SK-N-SH (cell line): ENCODE measurements at regions not wholly inside any gene's neighbourhood (a gene's known extent, or its start where the extent isn't known, plus 50 kb on each side); places are given as distances from the start of the nearest gene placed in this dataset.

ENCODE experiments used
- CTCF ChIA-PET: fragments of 300-600, 350-600 bp; formaldehyde crosslinking; extraction: SDS; loops from one replicate; lab custom pipeline; 2021; lab: Yijun Ruan, JAX
- POLR2A ChIA-PET: fragments of 350-600 bp; sonication (Branson Sonifier 250); formaldehyde crosslinking; extraction: SDS; loops from one replicate; lab custom pipeline; 2020; ENCODE audit warnings: antibody characterized with exemption, inconsistent platforms; lab: Yijun Ruan, JAX
- DNase-seq: peaks from one replicate; pipeline ENCODE4 v3.0.0; 2012
- H2AFZ ChIP-seq: fragments of 200-600 bp; sonication (generic); 2 replicates; pipeline ENCODE4 v1.8.1; 2016; ENCODE audit warnings: antibody characterized with exemption, mild to moderate bottlenecking, low read depth
- H3F3A ChIP-seq: fragments of 200-600 bp; sonication (generic); replicated peaks from 2 replicates; pipeline ENCODE3; 2016; ENCODE audit warnings: antibody characterized with exemption, mild to moderate bottlenecking; ENCODE audit not compliant: insufficient read depth
- H3K27ac ChIP-seq, 2 experiments: fragments of 200-500 bp in 1 of 2; fragments of 200-600 bp in 1 of 2; sonication (Bioruptor generic) in 1 of 2; sonication (generic), shearing (Covaris generic) in 1 of 2; 2 replicates each; pipeline versions ENCODE4 v1.5.1 to v1.6.1; 2014 to 2016; ENCODE audit warnings: low read depth in 2 of 2, inconsistent platforms in 1 of 2, low read length in 1 of 2, mild to moderate bottlenecking in 1 of 2, mixed read lengths in 1 of 2
- H3K27me3 ChIP-seq: fragments of 200-600 bp; sonication (generic), shearing (Covaris generic); 2 replicates; pipeline ENCODE4 v1.6.1; 2016; ENCODE audit warnings: mixed run types; ENCODE audit not compliant: insufficient read depth
- H3K36me3 ChIP-seq, 2 experiments: fragments of 200-500 bp in 1 of 2; fragments of 200-600 bp in 1 of 2; sonication (Bioruptor generic) in 1 of 2; sonication (generic) in 1 of 2; replicated peaks in 1 of 2; 2 replicates each; pipeline versions ENCODE3 to v1.5.1; 2014 to 2016; ENCODE audit warnings: low read length in 1 of 2, mild to moderate bottlenecking in 1 of 2; ENCODE audit not compliant: insufficient read depth in 2 of 2, control insufficient read depth in 1 of 2
- H3K4me1 ChIP-seq, 2 experiments: fragments of 200-500 bp in 1 of 2; fragments of 200-600 bp in 1 of 2; sonication (Bioruptor generic) in 1 of 2; sonication (generic), shearing (Covaris generic) in 1 of 2; 2 replicates each; pipeline versions ENCODE4 v1.5.1 to v1.6.1; 2014 to 2016; ENCODE audit warnings: low read depth in 1 of 2, low read length in 1 of 2, mixed run types in 1 of 2; ENCODE audit not compliant: insufficient read depth in 2 of 2, control insufficient read depth in 1 of 2
- H3K4me2 ChIP-seq: fragments of 200-600 bp; sonication (generic), shearing (Covaris generic); 2 replicates; pipeline ENCODE4 v1.6.1; 2017; ENCODE audit warnings: mixed run types
- H3K4me3 ChIP-seq, 2 experiments: fragments of 200-500 bp in 1 of 2; fragments of 200-600 bp in 1 of 2; sonication (Bioruptor generic) in 1 of 2; sonication (generic), shearing (Covaris generic) in 1 of 2; 2 replicates each; pipeline versions ENCODE4 v1.5.1 to v1.8.1; 2014 to 2016; ENCODE audit warnings: low read depth in 2 of 2, inconsistent platforms in 1 of 2, low read length in 1 of 2, mild to moderate bottlenecking in 1 of 2, mixed read lengths in 1 of 2, moderate library complexity in 1 of 2
- H3K79me2 ChIP-seq: fragments of 200-600 bp; sonication (generic); 2 replicates; pipeline ENCODE4 v1.8.1; 2017; ENCODE audit warnings: mild to moderate bottlenecking; ENCODE audit not compliant: insufficient read depth
- H3K9ac ChIP-seq: fragments of 200-600 bp; sonication (generic); 2 replicates; pipeline ENCODE4 v1.6.1; 2017; ENCODE audit warnings: mixed run types
- H3K9me2 ChIP-seq: fragments of 200-600 bp; sonication (generic); 2 replicates; pipeline ENCODE4 v1.6.1; 2017; ENCODE audit warnings: mixed run types
- H3K9me3 ChIP-seq: fragments of 200-600 bp; sonication (generic); 2 replicates; pipeline ENCODE4 v1.6.1; 2017; ENCODE audit warnings: mixed run types, mild to moderate bottlenecking, moderate library complexity
- H4K20me1 ChIP-seq: fragments of 200-600 bp; sonication (generic); 2 replicates; pipeline ENCODE4 v1.6.1; 2017; ENCODE audit warnings: mild to moderate bottlenecking, mixed run types; ENCODE audit not compliant: insufficient read depth
- CTCF ChIP-seq: fragments of 200-600 bp; sonication (generic); IDR thresholded peaks from 2 replicates; pipeline ENCODE4 v1.6.1; 2017; ENCODE audit warnings: antibody characterized with exemption, mild to moderate bottlenecking, moderate library complexity
- FOXJ3 ChIP-seq: sonication (generic); formaldehyde crosslinking; IDR thresholded peaks from 2 replicates; pipeline ENCODE4 v1.5.1; 2020; ENCODE audit warnings: mild to moderate bottlenecking, missing genetic modification reagents
- FOXM1 ChIP-seq: IDR thresholded peaks from 2 replicates; pipeline ENCODE4 v1.4.0; 2012; ENCODE audit warnings: low read depth, mild to moderate bottlenecking
- GATA2 ChIP-seq: sonication (generic); formaldehyde crosslinking; IDR thresholded peaks from 2 replicates; pipeline ENCODE4 v1.5.0; 2020; ENCODE audit warnings: mild to moderate bottlenecking, missing genetic modification reagents
- MEF2A ChIP-seq: IDR thresholded peaks from 2 replicates; pipeline ENCODE4 v1.4.0; 2012; ENCODE audit warnings: low read depth, borderline replicate concordance
- NRF1 ChIP-seq: IDR thresholded peaks from 2 replicates; pipeline ENCODE4 v1.6.1; 2012; ENCODE audit warnings: low read depth, mild to moderate bottlenecking, low read length
- PBX3 ChIP-seq: IDR thresholded peaks from 2 replicates; pipeline ENCODE4; 2012
- POLR2AphosphoS5 ChIP-seq: IDR thresholded peaks from 2 replicates; pipeline ENCODE4 v1.6.1; 2012; ENCODE audit warnings: low read depth, low read length
- RAD21 ChIP-seq: IDR thresholded peaks from 2 replicates; pipeline ENCODE4 v1.6.1; 2012; ENCODE audit warnings: mild to moderate bottlenecking, low read length
- RCOR1 ChIP-seq: fragments of 150-350 bp; IDR thresholded peaks from 2 replicates; pipeline ENCODE4 v1.6.1; 2017; ENCODE audit warnings: antibody characterized with exemption, low read length
- REST ChIP-seq: IDR thresholded peaks from 2 replicates; pipeline ENCODE4 v1.6.1; 2012; ENCODE audit warnings: mild to moderate bottlenecking, low read depth, low read length, moderate library complexity
- RFX5 ChIP-seq: IDR thresholded peaks from 2 replicates; pipeline ENCODE4 v1.6.1; 2012; ENCODE audit warnings: mild to moderate bottlenecking, improper control_type of control experiment, low read length
- SIN3A ChIP-seq: IDR thresholded peaks from 2 replicates; pipeline ENCODE4 v1.6.1; 2012; ENCODE audit warnings: low read depth, mild to moderate bottlenecking, low read length, moderate library complexity, borderline replicate concordance
- YY1 ChIP-seq: IDR thresholded peaks from 2 replicates; pipeline ENCODE4 v1.4.0; 2012; ENCODE audit warnings: low read depth, mild to moderate bottlenecking
- WGBS: methylation state at CpG from one replicate; pipeline ENCODE4 v1.1.6; 2017; ENCODE audit warnings: low lambda C conversion rate; 5-methylcytosine and 5-hydroxymethylcytosine counted together
- TF ChIP-seq, protein P1 (sequence below): IDR thresholded peaks from 2 replicates; pipeline ENCODE4 v1.4.0; 2012; ENCODE audit warnings: low read depth, borderline replicate concordance
- TF ChIP-seq, protein P2 (sequence below): IDR thresholded peaks from 2 replicates; pipeline ENCODE4 v1.4.0; 2012; ENCODE audit warnings: low read depth, borderline replicate concordance
- TF ChIP-seq, protein P3 (sequence below): fragments of 150-350 bp; IDR thresholded peaks from 2 replicates; pipeline ENCODE4 v1.6.1; 2016; ENCODE audit warnings: mild to moderate bottlenecking, low read depth, low read length
- TF ChIP-seq, protein P4 (sequence below): fragments of 150-350 bp; IDR thresholded peaks from 2 replicates; pipeline ENCODE4 v1.6.1; 2017; ENCODE audit warnings: antibody characterized with exemption, low read length, low read depth, borderline replicate concordance

GRCh38 chr3:110821586-110821985 is 250.0 kb upstream of the NECTIN3 start:
- CTCF ChIA-PET = no interaction called here
- H3K36me3 ChIP-seq = no peaks in the 10 kb centered on the region

More at GRCh38 chr3:110821586-110821985, 250.0 kb upstream of the NECTIN3 start:
- no peak for TF ChIP-seq MEF2A
- TF ChIP-seq, protein P1, sequence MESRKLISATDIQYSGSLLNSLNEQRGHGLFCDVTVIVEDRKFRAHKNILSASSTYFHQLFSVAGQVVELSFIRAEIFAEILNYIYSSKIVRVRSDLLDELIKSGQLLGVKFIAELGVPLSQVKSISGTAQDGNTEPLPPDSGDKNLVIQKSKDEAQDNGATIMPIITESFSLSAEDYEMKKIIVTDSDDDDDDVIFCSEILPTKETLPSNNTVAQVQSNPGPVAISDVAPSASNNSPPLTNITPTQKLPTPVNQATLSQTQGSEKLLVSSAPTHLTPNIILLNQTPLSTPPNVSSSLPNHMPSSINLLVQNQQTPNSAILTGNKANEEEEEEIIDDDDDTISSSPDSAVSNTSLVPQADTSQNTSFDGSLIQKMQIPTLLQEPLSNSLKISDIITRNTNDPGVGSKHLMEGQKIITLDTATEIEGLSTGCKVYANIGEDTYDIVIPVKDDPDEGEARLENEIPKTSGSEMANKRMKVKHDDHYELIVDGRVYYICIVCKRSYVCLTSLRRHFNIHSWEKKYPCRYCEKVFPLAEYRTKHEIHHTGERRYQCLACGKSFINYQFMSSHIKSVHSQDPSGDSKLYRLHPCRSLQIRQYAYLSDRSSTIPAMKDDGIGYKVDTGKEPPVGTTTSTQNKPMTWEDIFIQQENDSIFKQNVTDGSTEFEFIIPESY = no peak
- TF ChIP-seq RFX5 = no peak
- TF ChIP-seq, protein P2, sequence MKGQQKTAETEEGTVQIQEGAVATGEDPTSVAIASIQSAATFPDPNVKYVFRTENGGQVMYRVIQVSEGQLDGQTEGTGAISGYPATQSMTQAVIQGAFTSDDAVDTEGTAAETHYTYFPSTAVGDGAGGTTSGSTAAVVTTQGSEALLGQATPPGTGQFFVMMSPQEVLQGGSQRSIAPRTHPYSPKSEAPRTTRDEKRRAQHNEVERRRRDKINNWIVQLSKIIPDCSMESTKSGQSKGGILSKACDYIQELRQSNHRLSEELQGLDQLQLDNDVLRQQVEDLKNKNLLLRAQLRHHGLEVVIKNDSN = no peak
- TF ChIP-seq YY1 = no peak
- TF ChIP-seq, protein P3, sequence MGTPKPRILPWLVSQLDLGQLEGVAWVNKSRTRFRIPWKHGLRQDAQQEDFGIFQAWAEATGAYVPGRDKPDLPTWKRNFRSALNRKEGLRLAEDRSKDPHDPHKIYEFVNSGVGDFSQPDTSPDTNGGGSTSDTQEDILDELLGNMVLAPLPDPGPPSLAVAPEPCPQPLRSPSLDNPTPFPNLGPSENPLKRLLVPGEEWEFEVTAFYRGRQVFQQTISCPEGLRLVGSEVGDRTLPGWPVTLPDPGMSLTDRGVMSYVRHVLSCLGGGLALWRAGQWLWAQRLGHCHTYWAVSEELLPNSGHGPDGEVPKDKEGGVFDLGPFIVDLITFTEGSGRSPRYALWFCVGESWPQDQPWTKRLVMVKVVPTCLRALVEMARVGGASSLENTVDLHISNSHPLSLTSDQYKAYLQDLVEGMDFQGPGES = no peak
- TF ChIP-seq POLR2AphosphoS5 = no peak
- TF ChIP-seq RAD21 = no peak
- TF ChIP-seq PBX3 = no peak
- TF ChIP-seq FOXM1 = no peak
- TF ChIP-seq NRF1 = no peak
- TF ChIP-seq CTCF = no peak
- TF ChIP-seq REST = no peak
- TF ChIP-seq GATA2 = no peak
- TF ChIP-seq, protein P4, sequence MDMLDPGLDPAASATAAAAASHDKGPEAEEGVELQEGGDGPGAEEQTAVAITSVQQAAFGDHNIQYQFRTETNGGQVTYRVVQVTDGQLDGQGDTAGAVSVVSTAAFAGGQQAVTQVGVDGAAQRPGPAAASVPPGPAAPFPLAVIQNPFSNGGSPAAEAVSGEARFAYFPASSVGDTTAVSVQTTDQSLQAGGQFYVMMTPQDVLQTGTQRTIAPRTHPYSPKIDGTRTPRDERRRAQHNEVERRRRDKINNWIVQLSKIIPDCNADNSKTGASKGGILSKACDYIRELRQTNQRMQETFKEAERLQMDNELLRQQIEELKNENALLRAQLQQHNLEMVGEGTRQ = no peak
- TF ChIP-seq RCOR1 = no peak
- TF ChIP-seq SIN3A = no peak
- no peak for TF ChIP-seq FOXJ3 (CRISPR knock-in tag)
- Histone ChIP-seq H3K27ac (no peak overlapping the region), H3K79me2 (no peaks in the 10 kb centered on the region), H3K9me3 (no peaks in the 10 kb centered on the region), H3K9me2 (no peaks in the 10 kb centered on the region), H3K4me3 (no peak overlapping the region), H3K4me1 (no peaks in the 10 kb centered on the region; a peak in 1 of 4 replicates), H4K20me1 (no peaks in the 10 kb centered on the region), H3K9ac (no peak overlapping the region), H3K27me3 (no peaks in the 10 kb centered on the region), H3K4me2 (no peak overlapping the region), H3F3A (no peaks in the 10 kb centered on the region), H2AFZ (no peak overlapping the region)
- no peak for DNase-seq
- POLR2A ChIA-PET = no interaction called here
- WGBS = 80% methylated on average over 1 of the region's 1 CpG
